ENCODE measurements at regions not wholly inside any gene's neighbourhood (a gene's known extent, or its start where the extent isn't known, plus 50 kb on each side); places are given as distances from the start of the nearest gene placed in this dataset.

GRCh38 chr2:153196378-153197058, 282.0 kb downstream of the RPRM start:
- no peak for DNase-seq

GRCh38 chr2:153195342-153195741, 283.2 kb downstream of the RPRM start:
- no peak for DNase-seq

- no peak for DNase-seq
Observed at GRCh38 chr2:153189091-153189888, 289.3 kb downstream of the RPRM start.

GRCh38 chr2:153179808-153180207, 298.8 kb downstream of the RPRM start:
- DNase-seq: no peak

- DNase-seq: peak in 1 of 51 donors; percentile 0
Observed at GRCh38 chr2:153169609-153170008, 309.0 kb downstream of the RPRM start.

- no peak for DNase-seq
Observed at GRCh38 chr2:153165021-153165420, 313.5 kb downstream of the RPRM start.

- peak in 4 of 51 donors; percentile 1 to 12 (median 3) for DNase-seq
Observed at GRCh38 chr2:153163055-153163454, 315.5 kb downstream of the RPRM start.

- no peak for DNase-seq
Observed at GRCh38 chr2:153156743-153157142, 321.8 kb downstream of the RPRM start.

- no peak for DNase-seq
Observed at GRCh38 chr2:153152036-153152435, 326.5 kb downstream of the RPRM start.

GRCh38 chr2:153145470-153145978, 333.0 kb downstream of the RPRM start:
- no peak for DNase-seq

- no peak for DNase-seq
Observed at GRCh38 chr2:153143540-153143939, 335.0 kb downstream of the RPRM start.

- no peak for DNase-seq
Observed at GRCh38 chr2:153140498-153140897, 338.1 kb downstream of the RPRM start.

GRCh38 chr2:153138651-153139375, 339.7 kb downstream of the RPRM start:
- no peak for DNase-seq

GRCh38 chr2:153136216-153136615, 342.3 kb downstream of the RPRM start:
- DNase-seq: no peak

- no peak for DNase-seq
Observed at GRCh38 chr2:153134725-153135124, 343.8 kb downstream of the RPRM start.

GRCh38 chr2:153133716-153134115, 344.8 kb downstream of the RPRM start:
- DNase-seq: no peak

- no peak for DNase-seq
Observed at GRCh38 chr2:153132418-153132817, 346.1 kb downstream of the RPRM start.

GRCh38 chr2:153115141-153115540, 363.4 kb downstream of the RPRM start:
- no peak for DNase-seq

- no peak for DNase-seq
Observed at GRCh38 chr2:153110486-153110885, 368.1 kb downstream of the RPRM start.

GRCh38 chr2:153109793-153110192, 368.8 kb downstream of the RPRM start:
- DNase-seq: no peak

GRCh38 chr2:153106802-153107477, 371.6 kb downstream of the RPRM start:
- no peak for DNase-seq
